ENCODE measurements at regions not wholly inside any gene's neighbourhood (a gene's known extent, or its start where the extent isn't known, plus 50 kb on each side); places are given as distances from the start of the nearest gene placed in this dataset.

GRCh38 chr20:40510622-40511021, 178.4 kb downstream of the MAFB start:
- H3K4me1 ChIP-seq, result no peaks in the 10 kb centered on the region
- TF ChIP-seq, protein P1, sequence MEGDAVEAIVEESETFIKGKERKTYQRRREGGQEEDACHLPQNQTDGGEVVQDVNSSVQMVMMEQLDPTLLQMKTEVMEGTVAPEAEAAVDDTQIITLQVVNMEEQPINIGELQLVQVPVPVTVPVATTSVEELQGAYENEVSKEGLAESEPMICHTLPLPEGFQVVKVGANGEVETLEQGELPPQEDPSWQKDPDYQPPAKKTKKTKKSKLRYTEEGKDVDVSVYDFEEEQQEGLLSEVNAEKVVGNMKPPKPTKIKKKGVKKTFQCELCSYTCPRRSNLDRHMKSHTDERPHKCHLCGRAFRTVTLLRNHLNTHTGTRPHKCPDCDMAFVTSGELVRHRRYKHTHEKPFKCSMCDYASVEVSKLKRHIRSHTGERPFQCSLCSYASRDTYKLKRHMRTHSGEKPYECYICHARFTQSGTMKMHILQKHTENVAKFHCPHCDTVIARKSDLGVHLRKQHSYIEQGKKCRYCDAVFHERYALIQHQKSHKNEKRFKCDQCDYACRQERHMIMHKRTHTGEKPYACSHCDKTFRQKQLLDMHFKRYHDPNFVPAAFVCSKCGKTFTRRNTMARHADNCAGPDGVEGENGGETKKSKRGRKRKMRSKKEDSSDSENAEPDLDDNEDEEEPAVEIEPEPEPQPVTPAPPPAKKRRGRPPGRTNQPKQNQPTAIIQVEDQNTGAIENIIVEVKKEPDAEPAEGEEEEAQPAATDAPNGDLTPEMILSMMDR (IDR thresholded peaks at IDR 0.05), result no peak
- no peak for TF ChIP-seq POLR2A (IDR thresholded peaks at IDR 0.05)
- H3K4me3 ChIP-seq, result no peak overlapping the region
- no peak overlapping the region for H3K27ac ChIP-seq
- ATAC-seq, result no peak
- 81 to 82% methylated on average over 3 of the region's 3 CpGs for WGBS, 2 donors
- DNase-seq, result no peak
- intact Hi-C loops (cut with DNase I), result no loop called here
- H3K36me3 ChIP-seq (replicated peaks in 1 of 2; ENCODE audit: insufficient read depth in 1 of 2, low read depth in 2 of 2), result no peaks in the 10 kb centered on the region
- H3K9me3 ChIP-seq, result no peaks in the 10 kb centered on the region
- H3K27me3 ChIP-seq, result no peaks in the 10 kb centered on the region

DNA sequence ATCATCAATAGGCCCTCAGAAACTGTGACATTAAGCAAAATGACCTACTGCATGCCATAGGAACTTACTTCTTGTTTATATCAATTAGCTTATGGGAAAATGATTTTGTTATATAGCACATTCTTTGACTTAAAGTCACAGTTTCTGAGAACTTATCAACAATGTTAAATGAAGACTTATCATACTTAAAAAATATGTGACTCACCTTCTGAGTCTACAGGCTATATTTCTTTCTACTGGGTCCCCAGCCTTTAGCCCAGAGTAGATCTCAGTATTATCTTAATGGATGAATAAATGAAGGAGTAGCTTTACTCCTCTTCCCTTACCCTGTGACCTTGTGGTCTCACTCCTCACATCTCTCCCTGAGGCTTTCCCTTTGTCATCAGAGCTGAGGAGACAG, 180.2 kb downstream of the MAFB start:
- Histone ChIP-seq H3K27ac (no peak overlapping the region), H3K9me3 (no peaks in the 10 kb centered on the region), H3K4me3 (no peak overlapping the region), H3K4me1 (no peaks in the 10 kb centered on the region), H3K36me3 (replicated peaks in 1 of 2; ENCODE audit: insufficient read depth in 1 of 2, low read depth in 2 of 2) (no peaks in the 10 kb centered on the region), H3K27me3 (no peaks in the 10 kb centered on the region)
- no peak for DNase-seq
- no peak for TF ChIP-seq POLR2A (IDR thresholded peaks at IDR 0.05)
- TF ChIP-seq, protein P1 (IDR thresholded peaks at IDR 0.05), result no peak
- intact Hi-C loops (cut with DNase I), result no loop called here
- ATAC-seq, result no peak

GRCh38 chr20:40506537-40506939, 182.5 kb downstream of the MAFB start:
- no peak for TF ChIP-seq POLR2A (IDR thresholded peaks at IDR 0.05)
- TF ChIP-seq, protein P1 (IDR thresholded peaks at IDR 0.05), result no peak
- Histone ChIP-seq H3K27ac (no peak overlapping the region), H3K9me3 (no peaks in the 10 kb centered on the region), H3K27me3 (no peaks in the 10 kb centered on the region), H3K4me1 (no peaks in the 10 kb centered on the region), H3K36me3 (replicated peaks in 1 of 2; ENCODE audit: insufficient read depth in 1 of 2, low read depth in 2 of 2) (no peaks in the 10 kb centered on the region), H3K4me3 (no peak overlapping the region)
- ATAC-seq (peak; percentile 45), DNase-seq (peak; percentile 31 to 88 (median 51))
- intact Hi-C loops (cut with DNase I), result no loop called here
- 55 to 82% methylated on average over 8 to 9 of the region's 9 CpGs for WGBS, 2 donors

DNA sequence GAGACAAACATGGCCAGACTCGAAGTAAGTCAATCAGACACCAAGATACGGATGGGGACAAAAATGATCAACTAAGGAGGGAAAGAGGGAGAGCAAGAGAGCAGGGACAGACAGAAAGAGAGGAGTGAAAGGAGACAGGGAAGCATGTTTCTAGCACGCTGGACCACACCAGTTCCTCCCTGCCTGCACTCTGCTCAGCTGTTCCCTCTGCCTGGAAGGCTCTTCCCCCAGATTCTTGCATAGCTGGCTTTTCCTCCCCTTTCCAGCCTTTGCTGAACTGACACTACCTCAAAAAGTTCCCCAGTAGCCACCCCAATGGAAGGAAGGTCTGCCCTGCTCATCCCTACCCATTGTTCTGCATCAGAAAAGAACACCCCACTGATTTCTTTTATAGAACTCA, 185.9 kb downstream of the MAFB start:
- Histone ChIP-seq H3K4me1 (no peaks in the 10 kb centered on the region), H3K27ac (no peak overlapping the region), H3K4me3 (no peak overlapping the region), H3K9me3 (no peaks in the 10 kb centered on the region), H3K36me3 (replicated peaks in 1 of 2; ENCODE audit: insufficient read depth in 1 of 2, low read depth in 2 of 2) (no peaks in the 10 kb centered on the region), H3K27me3 (no peaks in the 10 kb centered on the region)
- no peak for ATAC-seq
- WGBS, 2 donors, result 44 to 50% methylated on average over 3 of the region's 3 CpGs
- DNase-seq, result peak in 1 of 4 donors; percentile 16
- intact Hi-C loops (cut with DNase I), result no loop called here
- TF ChIP-seq, protein P1 (IDR thresholded peaks at IDR 0.05), result no peak
- no peak for TF ChIP-seq POLR2A (IDR thresholded peaks at IDR 0.05)

DNA sequence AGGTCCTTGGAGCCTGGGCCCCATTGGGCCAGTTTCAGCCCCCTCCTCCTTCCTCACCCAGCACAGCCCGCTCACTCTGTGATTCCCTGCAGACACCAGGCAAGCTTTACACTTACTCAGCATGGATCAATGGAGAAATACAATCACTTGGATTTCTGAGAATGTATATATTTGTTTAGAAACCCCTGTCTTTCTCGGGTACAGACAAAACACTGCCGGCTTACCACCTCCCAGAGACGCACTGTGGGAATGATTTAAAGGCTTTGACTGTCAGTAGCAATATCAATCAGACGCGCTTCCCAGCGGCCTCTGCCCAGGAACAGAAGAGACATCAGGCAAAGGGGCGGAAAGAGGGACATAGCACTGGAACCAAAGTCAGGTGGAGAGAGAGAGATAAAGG, 186.5 kb downstream of the MAFB start:
- H3K27ac ChIP-seq, result no peak overlapping the region
- H3K4me1 ChIP-seq, result no peaks in the 10 kb centered on the region
- no peaks in the 10 kb centered on the region for H3K27me3 ChIP-seq
- intact Hi-C loops (cut with DNase I), result no loop called here
- no peaks in the 10 kb centered on the region for H3K36me3 ChIP-seq (replicated peaks in 1 of 2; ENCODE audit: insufficient read depth in 1 of 2, low read depth in 2 of 2)
- no peak for ATAC-seq
- WGBS, 2 donors, result 25 to 33% methylated on average over 8 of the region's 8 CpGs
- TF ChIP-seq, protein P1 (IDR thresholded peaks at IDR 0.05), result no peak
- no peak for TF ChIP-seq POLR2A (IDR thresholded peaks at IDR 0.05)
- H3K9me3 ChIP-seq, result no peaks in the 10 kb centered on the region
- H3K4me3 ChIP-seq, result no peak overlapping the region
- DNase-seq, result no peak

Data from body of pancreas (tissue), 4 donors.